B cell (primary cell): ENCODE measurements at regions not wholly inside any gene's neighbourhood (a gene's known extent, or its start where the extent isn't known, plus 50 kb on each side); places are given as distances from the start of the nearest gene placed in this dataset.

Experiments used
- ATAC-seq: fragments of 200-7000 bp; cut with Tn5 transposase; one replicate; pipeline ENCODE4 v1.10.0; 2021; ENCODE audit warnings: low read depth, mild to moderate bottlenecking, moderate number of reproducible peaks, moderate library complexity
- CTCF ChIA-PET: fragments of 350-600 bp; sonication (Branson Sonifier 250); formaldehyde crosslinking; loops from one replicate; lab custom pipeline; 2021; ENCODE audit warnings: antibody characterized with exemption, inconsistent platforms; lab: Charles Lee
- POLR2A ChIA-PET: fragments of 350-600 bp; sonication (Branson Sonifier 250); formaldehyde crosslinking; loops from one replicate; lab custom pipeline; 2021; ENCODE audit warnings: antibody characterized with exemption; lab: Charles Lee
- DNase-seq: peaks from one replicate; pipeline ENCODE4 v3.0.0; 2013
- H2AFZ ChIP-seq: 2 replicates; pipeline ENCODE4 v1.6.1; 2012; ENCODE audit warnings: mild to moderate bottlenecking, low read depth, low read length; ENCODE audit not compliant: insufficient read depth, poor library complexity, severe bottlenecking
- H3K27ac ChIP-seq, 2 donors: 1 replicate in 1 of 2; 2 replicates in 1 of 2; pipeline ENCODE4 v1.5.1; 2012 to 2013; ENCODE audit warnings: low read length in 2 of 2, mild to moderate bottlenecking in 2 of 2, moderate library complexity in 1 of 2
- H3K27me3 ChIP-seq, 4 experiments: fragments of 200-600 bp in 1 of 4; sonication (generic) in 1 of 4; replicated peaks in 1 of 4; 1 replicate in 2 of 4; 2 replicates in 2 of 4; pipeline versions ENCODE4 v1.6.1 to v1.7.0; 2013 to 2016; ENCODE audit warnings: low read length in 3 of 4, mild to moderate bottlenecking in 2 of 4, mixed read lengths in 1 of 4, moderate library complexity in 1 of 4; ENCODE audit not compliant: insufficient read depth in 4 of 4, control insufficient read depth in 3 of 4; ENCODE audit errors: control extremely low read depth in 1 of 4
- H3K36me3 ChIP-seq, 2 experiments: replicated peaks in 1 of 2; 1 replicate in 1 of 2; 2 replicates in 1 of 2; pipeline versions ENCODE4 v1.6.1 to v1.7.1; 2013; ENCODE audit warnings: low read length in 1 of 2; ENCODE audit not compliant: insufficient read depth in 2 of 2, control insufficient read depth in 1 of 2; ENCODE audit errors: control extremely low read depth in 1 of 2, extremely low read depth in 1 of 2
- H3K4me1 ChIP-seq, 2 donors: fragments of 200-600 bp in 1 of 2; sonication (generic) in 1 of 2; 1 replicate in 1 of 2; 2 replicates in 1 of 2; pipeline versions ENCODE4 v1.5.1 to v1.6.1; 2013 to 2017; ENCODE audit warnings: low read length in 2 of 2; ENCODE audit not compliant: control insufficient read depth in 2 of 2, insufficient read depth in 2 of 2
- H3K4me2 ChIP-seq: replicated peaks from 2 replicates; pipeline ENCODE3; 2012; ENCODE audit warnings: mild to moderate bottlenecking, low read depth, low read length; ENCODE audit not compliant: poor library complexity, severe bottlenecking
- H3K4me3 ChIP-seq, 5 experiments: fragments of 200-600 bp in 1 of 5; sonication (generic) in 1 of 5; 1 replicate in 3 of 5; 2 replicates in 2 of 5; pipeline versions ENCODE4 v1.5.1 to v1.7.0; 2011 to 2016; ENCODE audit warnings: low read length in 4 of 5, mild to moderate bottlenecking in 4 of 5, low read depth in 2 of 5, control low read depth in 1 of 5, moderate library complexity in 1 of 5; ENCODE audit not compliant: insufficient read depth in 1 of 5; ENCODE audit errors: control extremely low read depth in 1 of 5, extremely low read depth in 1 of 5
- H3K79me2 ChIP-seq: fragments of 200-600 bp; sonication (generic); one replicate; pipeline ENCODE4 v1.6.0; 2016; ENCODE audit warnings: low read length; ENCODE audit not compliant: control insufficient read depth, insufficient read depth
- H3K9ac ChIP-seq: fragments of 200-600 bp; sonication (generic); 2 replicates; pipeline ENCODE4 v1.6.1; 2017; ENCODE audit warnings: mild to moderate bottlenecking, low read length, moderate library complexity
- H3K9me3 ChIP-seq, 3 donors: one replicate each; pipeline versions ENCODE4 v1.6.1 to v1.7.1; 2013; ENCODE audit warnings: low read length in 2 of 3; ENCODE audit not compliant: control insufficient read depth in 2 of 3, insufficient read depth in 1 of 3; ENCODE audit errors: control extremely low read depth in 1 of 3
- H4K20me1 ChIP-seq: 2 replicates; pipeline ENCODE4 v1.6.0; 2012; ENCODE audit warnings: mild to moderate bottlenecking, low read length; ENCODE audit not compliant: insufficient read depth, control insufficient read depth, poor library complexity, severe bottlenecking
- H3K27ac Mint-ChIP-seq: one replicate; pipeline ENCODE4 v1.8.0; 2021; ENCODE audit warnings: mixed read lengths
- H3K27me3 Mint-ChIP-seq: one replicate; pipeline ENCODE4 v1.8.0; 2021; ENCODE audit warnings: mixed read lengths
- H3K4me1 Mint-ChIP-seq: one replicate; pipeline ENCODE4 v1.8.0; 2021; ENCODE audit warnings: mixed read lengths
- H3K4me3 Mint-ChIP-seq: one replicate; pipeline ENCODE4 v1.8.0; 2021; ENCODE audit warnings: mixed read lengths
- H3K9me3 Mint-ChIP-seq: one replicate; pipeline ENCODE4 v1.8.0; 2022; ENCODE audit warnings: mixed read lengths; ENCODE audit not compliant: insufficient read depth
- EZH2 ChIP-seq: IDR thresholded peaks from 2 replicates; pipeline ENCODE4 v1.6.1; 2012; ENCODE audit warnings: borderline replicate concordance, low read depth, mild to moderate bottlenecking, moderate library complexity, low read length; ENCODE audit not compliant: insufficient read depth, poor library complexity, severe bottlenecking
- WGBS: methylation state at CpG from one replicate; pipeline ENCODE4 v1.1.5; 2013; ENCODE audit warnings: missing lambda C conversion rate; ENCODE audit not compliant: insufficient coverage; 5-methylcytosine and 5-hydroxymethylcytosine counted together
- intact Hi-C: fragments of 100-400 bp; cut with micrococcal nuclease; formaldehyde crosslinking; loops from one replicate; pipeline ENCODE4 v1.10.0; 2022
- TF ChIP-seq, protein P1 (sequence below): fragments of 200-600 bp; IDR thresholded peaks from one replicate; pipeline ENCODE4 v1.8.0; 2022; ENCODE audit warnings: antibody characterized with exemption, mild to moderate bottlenecking

DNA sequence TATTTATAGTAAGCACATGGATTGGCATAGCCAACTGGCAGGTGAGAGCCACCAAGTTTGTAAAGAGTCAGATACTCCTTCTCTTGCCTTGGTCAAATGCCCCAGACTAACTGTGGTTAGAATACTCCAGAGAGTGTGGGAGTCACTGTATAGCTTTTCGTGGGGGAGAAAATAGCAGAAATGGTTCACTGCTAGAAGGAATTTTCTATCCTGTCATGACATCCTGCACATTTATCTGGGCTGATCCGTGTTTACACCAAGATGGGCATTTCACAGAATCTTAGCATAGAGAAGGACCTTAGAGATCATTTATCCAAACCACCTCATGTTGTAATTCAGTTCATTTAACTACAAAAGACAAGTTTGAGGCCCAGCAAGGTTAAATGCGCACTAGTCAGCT, 460.8 kb downstream of the ENC1 start:
- Histone ChIP-seq H3K4me2 (no peak overlapping the region), H3K9ac (no peak overlapping the region), H4K20me1 (no peaks in the 10 kb centered on the region), H3K27me3 (no peaks in the 10 kb centered on the region), H2AFZ (no peak overlapping the region), H3K4me3 (no peak overlapping the region), H3K27ac (no peak overlapping the region), H3K79me2 (no peaks in the 10 kb centered on the region), H3K9me3 (no peaks in the 10 kb centered on the region), H3K4me1 (no peaks in the 10 kb centered on the region), H3K36me3 (no peaks in the 10 kb centered on the region)
- Mint-ChIP-seq H3K27ac (no peak overlapping the region), H3K4me3 (no peak overlapping the region), H3K9me3 (no peaks in the 10 kb centered on the region), H3K27me3 (peaks cover 4% of the 10 kb centered on the region), H3K4me1 (no peaks in the 10 kb centered on the region)
- no peak for DNase-seq
- ChIA-PET CTCF (no interaction called here), POLR2A (no interaction called here)
- no peak for TF ChIP-seq EZH2
- TF ChIP-seq, protein P1, sequence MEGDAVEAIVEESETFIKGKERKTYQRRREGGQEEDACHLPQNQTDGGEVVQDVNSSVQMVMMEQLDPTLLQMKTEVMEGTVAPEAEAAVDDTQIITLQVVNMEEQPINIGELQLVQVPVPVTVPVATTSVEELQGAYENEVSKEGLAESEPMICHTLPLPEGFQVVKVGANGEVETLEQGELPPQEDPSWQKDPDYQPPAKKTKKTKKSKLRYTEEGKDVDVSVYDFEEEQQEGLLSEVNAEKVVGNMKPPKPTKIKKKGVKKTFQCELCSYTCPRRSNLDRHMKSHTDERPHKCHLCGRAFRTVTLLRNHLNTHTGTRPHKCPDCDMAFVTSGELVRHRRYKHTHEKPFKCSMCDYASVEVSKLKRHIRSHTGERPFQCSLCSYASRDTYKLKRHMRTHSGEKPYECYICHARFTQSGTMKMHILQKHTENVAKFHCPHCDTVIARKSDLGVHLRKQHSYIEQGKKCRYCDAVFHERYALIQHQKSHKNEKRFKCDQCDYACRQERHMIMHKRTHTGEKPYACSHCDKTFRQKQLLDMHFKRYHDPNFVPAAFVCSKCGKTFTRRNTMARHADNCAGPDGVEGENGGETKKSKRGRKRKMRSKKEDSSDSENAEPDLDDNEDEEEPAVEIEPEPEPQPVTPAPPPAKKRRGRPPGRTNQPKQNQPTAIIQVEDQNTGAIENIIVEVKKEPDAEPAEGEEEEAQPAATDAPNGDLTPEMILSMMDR, result no peak
- WGBS, result 80% methylated on average over 2 of the region's 3 CpGs
- intact Hi-C loops, result no loop called here
- no peak for ATAC-seq

DNA sequence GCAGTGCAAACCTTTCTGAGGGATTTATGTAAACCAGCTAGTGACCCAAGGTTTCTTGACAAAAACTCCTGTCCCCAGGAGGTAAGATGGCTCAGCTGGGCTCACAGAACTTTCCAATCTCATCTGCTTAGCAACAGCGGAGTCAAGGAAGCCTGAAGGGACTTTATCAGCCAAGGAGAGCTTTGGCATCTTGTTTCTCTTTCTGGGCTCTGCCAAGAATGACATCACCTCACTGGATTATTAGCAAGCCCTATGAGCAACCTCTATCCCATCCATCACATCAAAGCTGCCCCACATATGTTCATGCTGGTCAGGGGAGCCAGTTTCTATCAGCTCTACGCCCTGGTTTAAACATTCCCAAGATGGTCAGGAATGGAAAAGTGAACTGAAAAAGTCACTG, 461.3 kb downstream of the ENC1 start:
- DNase-seq, result no peak
- CTCF ChIA-PET, result no interaction called here
- Mint-ChIP-seq H3K4me3 (no peak overlapping the region), H3K9me3 (no peaks in the 10 kb centered on the region), H3K27ac (no peak overlapping the region), H3K27me3 (peaks cover 4% of the 10 kb centered on the region), H3K4me1 (no peaks in the 10 kb centered on the region)
- no peak overlapping the region for H3K27ac ChIP-seq
- H3K4me1 ChIP-seq, result no peaks in the 10 kb centered on the region
- intact Hi-C loops, result no loop called here
- H2AFZ ChIP-seq, result no peak overlapping the region
- no peak overlapping the region for H3K9ac ChIP-seq
- no peak overlapping the region for H3K4me3 ChIP-seq
- 90% methylated on average over 1 of the region's 2 CpGs for WGBS
- no peaks in the 10 kb centered on the region for H4K20me1 ChIP-seq
- no peaks in the 10 kb centered on the region for H3K79me2 ChIP-seq
- POLR2A ChIA-PET, result no interaction called here
- no peaks in the 10 kb centered on the region for H3K36me3 ChIP-seq
- no peak overlapping the region for H3K4me2 ChIP-seq
- H3K9me3 ChIP-seq, result no peaks in the 10 kb centered on the region
- no peak for TF ChIP-seq EZH2
- TF ChIP-seq, protein P1, result no peak
- H3K27me3 ChIP-seq, result no peaks in the 10 kb centered on the region
- ATAC-seq, result no peak
